ENCODE measurements at regions not wholly inside any gene's neighbourhood (a gene's known extent, or its start where the extent isn't known, plus 50 kb on each side); places are given as distances from the start of the nearest gene placed in this dataset.

- Histone ChIP-seq H3K4me1 (ENCODE audit: insufficient read depth, low read length, poor library complexity, severe bottlenecking) (no peaks in the 10 kb centered on the region), H3K9me2 (replicated peaks; ENCODE audit: low read depth, low read length) (no peaks in the 10 kb centered on the region), H3K9me3 (ENCODE audit: insufficient read depth, low read depth, low read length) (no peaks in the 10 kb centered on the region), H3F3A (ENCODE audit: low read depth) (no peaks in the 10 kb centered on the region), H4K20me1 (ENCODE audit: insufficient read depth, low read length, poor library complexity, severe bottlenecking) (no peaks in the 10 kb centered on the region), H2AFZ (ENCODE audit: low read length) (no peak overlapping the region), H3K27me3 (ENCODE audit: insufficient read depth, low read length, poor library complexity, severe bottlenecking) (no peaks in the 10 kb centered on the region), H3K79me2 (ENCODE audit: insufficient read depth, low read length) (no peaks in the 10 kb centered on the region), H3K4me3 (ENCODE audit: low read length, poor library complexity, severe bottlenecking) (no peak overlapping the region), H3K36me3 (ENCODE audit: insufficient read depth, low read length) (no peaks in the 10 kb centered on the region), H3K4me2 (ENCODE audit: low read depth, low read length, poor library complexity, severe bottlenecking) (no peak overlapping the region), H3K9ac (ENCODE audit: low read depth, low read length, poor library complexity, severe bottlenecking) (no peak overlapping the region)
- no peak for TF ChIP-seq EZH2phosphoT487 (IDR thresholded peaks at IDR 0.05; ENCODE audit: borderline replicate concordance)
- no peak for TF ChIP-seq CTCF (conservative IDR thresholded peaks at IDR 0.05; ENCODE audit: low read length)
These were observed 420.2 kb downstream of the CDC14C start for GRCh38 chr7:49344556-49344955.

GRCh38 chr7:49346195-49346899 lies 422.0 kb downstream of the CDC14C start:
- TF ChIP-seq EZH2phosphoT487 (IDR thresholded peaks at IDR 0.05; ENCODE audit: borderline replicate concordance) (no peak), CTCF (conservative IDR thresholded peaks at IDR 0.05; ENCODE audit: low read length) (no peak)
- H3K9ac ChIP-seq (ENCODE audit: low read depth, low read length, poor library complexity, severe bottlenecking), result no peak overlapping the region
- no peaks in the 10 kb centered on the region for H3K9me3 ChIP-seq (ENCODE audit: insufficient read depth, low read depth, low read length)
- no peaks in the 10 kb centered on the region for H3K79me2 ChIP-seq (ENCODE audit: insufficient read depth, low read length)
- no peaks in the 10 kb centered on the region for H3K27me3 ChIP-seq (ENCODE audit: insufficient read depth, low read length, poor library complexity, severe bottlenecking)
- no peak overlapping the region for H2AFZ ChIP-seq (ENCODE audit: low read length)
- H3K36me3 ChIP-seq (ENCODE audit: insufficient read depth, low read length), result no peaks in the 10 kb centered on the region
- H3K4me3 ChIP-seq (ENCODE audit: low read length, poor library complexity, severe bottlenecking), result no peak overlapping the region
- H3K4me1 ChIP-seq (ENCODE audit: insufficient read depth, low read length, poor library complexity, severe bottlenecking), result no peaks in the 10 kb centered on the region
- H3K4me2 ChIP-seq (ENCODE audit: low read depth, low read length, poor library complexity, severe bottlenecking), result no peak overlapping the region
- H4K20me1 ChIP-seq (ENCODE audit: insufficient read depth, low read length, poor library complexity, severe bottlenecking), result no peaks in the 10 kb centered on the region
- H3K9me2 ChIP-seq (replicated peaks; ENCODE audit: low read depth, low read length), result no peaks in the 10 kb centered on the region
- H3F3A ChIP-seq (ENCODE audit: low read depth), result no peaks in the 10 kb centered on the region

GRCh38 chr7:49367072-49367471 lies 406.4 kb upstream of the VWC2 start:
- Histone ChIP-seq H4K20me1 (ENCODE audit: insufficient read depth, low read length, poor library complexity, severe bottlenecking) (no peaks in the 10 kb centered on the region), H3K9ac (ENCODE audit: low read depth, low read length, poor library complexity, severe bottlenecking) (no peak overlapping the region), H3K79me2 (ENCODE audit: insufficient read depth, low read length) (no peaks in the 10 kb centered on the region), H3K36me3 (ENCODE audit: insufficient read depth, low read length) (no peaks in the 10 kb centered on the region), H3K4me1 (ENCODE audit: insufficient read depth, low read length, poor library complexity, severe bottlenecking) (no peaks in the 10 kb centered on the region), H3K4me2 (ENCODE audit: low read depth, low read length, poor library complexity, severe bottlenecking) (no peak overlapping the region), H3F3A (ENCODE audit: low read depth) (no peaks in the 10 kb centered on the region), H3K9me2 (replicated peaks; ENCODE audit: low read depth, low read length) (no peaks in the 10 kb centered on the region), H3K27me3 (ENCODE audit: insufficient read depth, low read length, poor library complexity, severe bottlenecking) (no peaks in the 10 kb centered on the region), H3K4me3 (ENCODE audit: low read length, poor library complexity, severe bottlenecking) (no peak overlapping the region), H2AFZ (ENCODE audit: low read length) (no peak overlapping the region), H3K9me3 (ENCODE audit: insufficient read depth, low read depth, low read length) (no peaks in the 10 kb centered on the region)
- TF ChIP-seq CTCF (conservative IDR thresholded peaks at IDR 0.05; ENCODE audit: low read length) (no peak), EZH2phosphoT487 (IDR thresholded peaks at IDR 0.05; ENCODE audit: borderline replicate concordance) (no peak)

Measured in Loucy (cell line).